ENCODE measurements at regions not wholly inside any gene's neighbourhood (a gene's known extent, or its start where the extent isn't known, plus 50 kb on each side); places are given as distances from the start of the nearest gene placed in this dataset.

- TF ChIP-seq CTCF (IDR thresholded peaks at IDR 0.05) (no peak), EP300 (IDR thresholded peaks at IDR 0.05) (no peak)
These were observed 543.2 kb upstream of the API5 start for GRCh38 chr11:42768576-42768975.

Measured in gastroesophageal sphincter (tissue), 3 donors.